Chondrocyte (in vitro differentiated cells): ENCODE measurements at regions not wholly inside any gene's neighbourhood (a gene's known extent, or its start where the extent isn't known, plus 50 kb on each side); places are given as distances from the start of the nearest gene placed in this dataset.
A peak's percentile ranks its signal among the peaks of the same experiment; 100 is the strongest.

Experiments used
- DNase-seq: peaks from one replicate; pipeline ENCODE4 v3.0.0; 2021; ENCODE audit warnings: mixed read lengths, low spot score
- H3K27ac Mint-ChIP-seq: one replicate; pipeline ENCODE4 v1.8.0; 2021; ENCODE audit warnings: mild to moderate bottlenecking, moderate library complexity, mixed read lengths; ENCODE audit not compliant: unreplicated experiment
- H3K27me3 Mint-ChIP-seq: 2 replicates; pipeline ENCODE4 v1.8.0; 2021; ENCODE audit warnings: low read depth, mixed read lengths
- H3K36me3 Mint-ChIP-seq: 2 replicates; pipeline ENCODE4 v1.8.0; 2021; ENCODE audit warnings: low read depth, mixed read lengths
- H3K4me1 Mint-ChIP-seq: 2 replicates; pipeline ENCODE4 v1.8.0; 2021; ENCODE audit warnings: low read depth, mild to moderate bottlenecking, mixed read lengths
- H3K4me3 Mint-ChIP-seq: one replicate; pipeline ENCODE4 v1.8.0; 2021; ENCODE audit warnings: mild to moderate bottlenecking, moderate library complexity, mixed read lengths; ENCODE audit not compliant: unreplicated experiment
- H3K9me3 Mint-ChIP-seq: 2 replicates; pipeline ENCODE4 v1.8.0; 2021; ENCODE audit warnings: low read depth, mixed read lengths
- CTCF ChIP-seq: fragments of 200-600 bp; sonication (generic); IDR thresholded peaks from 2 replicates; pipeline ENCODE4 v1.5.0; 2021; ENCODE audit warnings: antibody characterized with exemption, mild to moderate bottlenecking, moderate library complexity

- no peak for DNase-seq
- Mint-ChIP-seq H3K36me3 (no peaks in the 10 kb centered on the region), H3K27ac (no peak overlapping the region), H3K9me3 (no peaks in the 10 kb centered on the region), H3K27me3 (no peaks in the 10 kb centered on the region), H3K4me3 (no peak overlapping the region), H3K4me1 (no peaks in the 10 kb centered on the region)
- no peak for TF ChIP-seq CTCF
These were observed 447.9 kb downstream of the XIRP2 start for GRCh38 chr2:167336213-167336612.

GRCh38 chr2:167335541-167335992, 447.3 kb downstream of the XIRP2 start:
- no peaks in the 10 kb centered on the region for H3K9me3 Mint-ChIP-seq
- no peaks in the 10 kb centered on the region for H3K36me3 Mint-ChIP-seq
- no peaks in the 10 kb centered on the region for H3K27me3 Mint-ChIP-seq
- H3K27ac Mint-ChIP-seq, result no peak overlapping the region
- TF ChIP-seq CTCF, result no peak
- DNase-seq, result no peak
- no peak overlapping the region for H3K4me3 Mint-ChIP-seq
- no peaks in the 10 kb centered on the region for H3K4me1 Mint-ChIP-seq

GRCh38 chr2:167334146-167334742, 446.0 kb downstream of the XIRP2 start:
- TF ChIP-seq CTCF, result no peak
- Mint-ChIP-seq H3K27ac (no peak overlapping the region), H3K9me3 (peaks cover 10% of the 10 kb centered on the region), H3K4me3 (no peak overlapping the region), H3K36me3 (no peaks in the 10 kb centered on the region), H3K27me3 (no peaks in the 10 kb centered on the region), H3K4me1 (no peaks in the 10 kb centered on the region)
- no peak for DNase-seq

DNA sequence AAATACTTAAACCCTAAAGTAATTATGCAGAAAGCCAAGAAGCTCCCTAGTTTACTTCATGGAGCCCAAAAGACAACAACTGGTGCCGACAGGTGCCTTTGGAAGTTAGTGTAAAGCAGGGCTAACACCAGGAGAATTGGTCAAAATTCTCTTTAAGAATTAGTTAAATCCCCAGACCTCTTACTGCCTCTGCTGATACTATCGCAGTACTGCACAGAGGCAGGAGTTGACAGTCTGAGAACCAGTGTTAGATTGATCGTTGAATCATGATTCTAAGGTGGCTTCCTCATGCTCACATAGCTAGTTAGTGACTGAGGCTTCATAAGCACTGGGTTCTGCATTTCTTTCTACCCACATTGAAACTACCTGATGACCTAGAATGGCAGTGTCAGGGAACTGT, 445.0 kb downstream of the XIRP2 start:
- no peak overlapping the region for H3K4me3 Mint-ChIP-seq
- H3K9me3 Mint-ChIP-seq, result peaks cover 14% of the 10 kb centered on the region
- no peaks in the 10 kb centered on the region for H3K27me3 Mint-ChIP-seq
- H3K27ac Mint-ChIP-seq, result no peak overlapping the region
- DNase-seq, result no peak
- peak; percentile 20 for TF ChIP-seq CTCF
- no peaks in the 10 kb centered on the region for H3K36me3 Mint-ChIP-seq
- no peaks in the 10 kb centered on the region for H3K4me1 Mint-ChIP-seq

DNA sequence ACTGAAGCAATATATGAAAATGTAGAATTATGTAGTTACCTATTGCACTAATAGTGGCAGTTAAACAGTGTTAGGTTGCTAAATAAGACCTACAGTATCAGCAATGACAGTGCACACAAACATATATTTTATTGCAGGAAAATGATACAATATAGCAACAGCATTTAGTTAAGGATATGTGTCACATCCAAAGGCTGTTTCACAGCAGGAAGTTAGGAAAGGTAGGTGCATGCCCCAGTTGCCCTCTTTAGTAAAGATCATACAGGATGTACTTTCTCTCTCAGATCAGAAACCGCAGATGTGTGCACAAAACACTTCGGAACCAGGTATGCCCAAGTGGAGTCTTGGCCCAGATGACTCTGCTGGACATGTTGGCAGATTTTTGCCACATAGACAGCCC, 444.1 kb downstream of the XIRP2 start:
- no peak for TF ChIP-seq CTCF
- no peak overlapping the region for H3K27ac Mint-ChIP-seq
- H3K4me1 Mint-ChIP-seq, result no peaks in the 10 kb centered on the region
- no peak overlapping the region for H3K4me3 Mint-ChIP-seq
- H3K9me3 Mint-ChIP-seq, result peaks cover 15% of the 10 kb centered on the region
- no peak for DNase-seq
- no peaks in the 10 kb centered on the region for H3K27me3 Mint-ChIP-seq
- H3K36me3 Mint-ChIP-seq, result no peaks in the 10 kb centered on the region
